ENCODE measurements at regions not wholly inside any gene's neighbourhood (a gene's known extent, or its start where the extent isn't known, plus 50 kb on each side); places are given as distances from the start of the nearest gene placed in this dataset.

- FAIRE-seq, result no peak
Measured at GRCh38 chr2:155151472-155151871, 453.0 kb downstream of the KCNJ3 start.

More at GRCh38 chr2:155151472-155151871, 453.0 kb downstream of the KCNJ3 start:
- H3K4me1 ChIP-seq (replicated peaks in 1 of 4; ENCODE audit: control insufficient read depth in 3 of 4, insufficient read depth in 4 of 4, low read length in 3 of 4), result peaks cover 0 to 3% (median 0%) of the 10 kb centered on the region in 4 experiments; a peak in 1 of 7 replicates
- no peak overlapping the region for H2BK20ac ChIP-seq (ENCODE audit: low read length)
- no peak for TF ChIP-seq KDM4A (IDR thresholded peaks at IDR 0.05; ENCODE audit: low read depth, low read length, severe bottlenecking)
- TF ChIP-seq CBX8 (IDR thresholded peaks at IDR 0.05; ENCODE audit: borderline replicate concordance, low read depth, low read length), result no peak
- TF ChIP-seq FOSL1 (IDR thresholded peaks at IDR 0.05; ENCODE audit: insufficient read depth, low read depth, low read length), result no peak
- H3K4me3 ChIP-seq (ENCODE audit: extremely low read depth in 1 of 4, insufficient read depth in 2 of 4, low read depth in 3 of 4, low read length in 4 of 4), result no peak overlapping the region
- H4K91ac ChIP-seq (replicated peaks; ENCODE audit: insufficient read length, low read length), result no peak overlapping the region
- no peak overlapping the region for H2AFZ ChIP-seq (ENCODE audit: low read length)
- no peak overlapping the region for H3K18ac ChIP-seq (ENCODE audit: extremely low read depth, low read length)
- no peaks in the 10 kb centered on the region for H3K79me1 ChIP-seq (ENCODE audit: low read depth, low read length)
- H3K79me2 ChIP-seq (ENCODE audit: control insufficient read depth in 1 of 2, insufficient read depth in 2 of 2, low read length in 2 of 2), result no peaks in the 10 kb centered on the region
- no peak overlapping the region for H3K27ac ChIP-seq (ENCODE audit: low read depth, low read length)
- DNase-seq (ENCODE audit: low read depth in 1 of 2, low spot score in 2 of 2), result no peak
- no peak overlapping the region for H2BK120ac ChIP-seq (replicated peaks; ENCODE audit: low read depth, low read length)
- H3K23me2 ChIP-seq (ENCODE audit: low read depth, low read length), result no peaks in the 10 kb centered on the region
- H3K4ac ChIP-seq (replicated peaks; ENCODE audit: insufficient read length, low read depth, low read length), result no peak overlapping the region
- H3K14ac ChIP-seq (ENCODE audit: insufficient read length), result no peak overlapping the region
- H3K23ac ChIP-seq (ENCODE audit: insufficient read length), result no peak overlapping the region
- no peak overlapping the region for H2BK12ac ChIP-seq (ENCODE audit: low read depth, low read length)
- H3K4me2 ChIP-seq (ENCODE audit: insufficient read depth in 1 of 2, low read depth in 2 of 2, low read length in 2 of 2), result no peak overlapping the region
- POLR2A ChIA-PET (ENCODE audit: partially characterized antibody), result no interaction called here
- H4K5ac ChIP-seq (ENCODE audit: insufficient read length, low read depth, low read length), result no peak overlapping the region
- H2AK5ac ChIP-seq (ENCODE audit: low read depth, low read length), result no peak overlapping the region
- H2BK15ac ChIP-seq (ENCODE audit: low read length), result no peak overlapping the region
- no peak overlapping the region for H3K56ac ChIP-seq (replicated peaks; ENCODE audit: insufficient read length, low read depth, low read length)
- no peaks in the 10 kb centered on the region for H3K9me3 ChIP-seq (ENCODE audit: insufficient read depth in 2 of 2, low read depth in 1 of 2, low read length in 1 of 2)
- no peak overlapping the region for H3K9ac ChIP-seq (replicated peaks in 1 of 4; ENCODE audit: extremely low read depth in 1 of 4, low read depth in 3 of 4, low read length in 3 of 4)
- CTCF ChIA-PET (ENCODE audit: partially characterized antibody), result interaction anchor here (1.2 kb wide), 1 partner anchor 8 kb away, joined by 4 read pairs; no protein-coding TSS in a partner anchor
- H3K27me3 ChIP-seq (replicated peaks in 1 of 4; ENCODE audit: control insufficient read depth in 3 of 4, extremely low read depth in 1 of 4, insufficient read depth in 3 of 4, low read length in 3 of 4), result no peaks in the 10 kb centered on the region
- H4K8ac ChIP-seq (ENCODE audit: extremely low read depth, insufficient read depth, low read length), result no peak overlapping the region
- no peaks in the 10 kb centered on the region for H3K36me3 ChIP-seq (ENCODE audit: control insufficient read depth in 2 of 4, insufficient read depth in 4 of 4, low read length in 3 of 4)
- H2BK5ac ChIP-seq (ENCODE audit: low read depth, low read length), result no peak overlapping the region
- no peaks in the 10 kb centered on the region for H4K20me1 ChIP-seq (replicated peaks in 1 of 2; ENCODE audit: control insufficient read depth in 1 of 2, insufficient read depth in 2 of 2, low read length in 2 of 2)

Data from H1 (cell line).